ENCODE measurements at regions not wholly inside any gene's neighbourhood (a gene's known extent, or its start where the extent isn't known, plus 50 kb on each side); places are given as distances from the start of the nearest gene placed in this dataset.

DNA sequence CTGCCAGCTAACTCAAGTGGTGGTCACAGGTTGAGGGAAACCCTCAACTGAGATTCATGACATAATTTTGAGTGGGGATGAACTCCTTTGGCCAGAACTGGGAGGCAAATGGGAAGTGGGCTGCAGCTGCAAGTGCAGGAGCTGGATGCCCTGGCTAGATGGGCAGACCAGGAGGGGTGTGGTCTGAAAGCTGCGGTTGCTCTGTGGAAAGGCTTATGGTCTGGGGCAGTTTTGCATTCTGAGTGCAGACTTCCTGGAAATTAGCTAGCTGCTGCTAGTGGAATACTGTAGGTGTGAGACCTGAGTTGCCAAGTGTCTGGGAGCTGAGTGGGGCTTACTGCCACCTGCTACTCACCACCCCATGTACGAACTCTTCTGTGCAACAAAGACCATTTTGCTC is 52.1 kb upstream of the NAP1L2 start:
- H3K4me1 ChIP-seq (ENCODE audit: control insufficient read depth in 1 of 2, insufficient read depth in 2 of 2, low read depth in 1 of 2, low read length in 1 of 2), result no peaks in the 10 kb centered on the region
- H3K9me3 ChIP-seq, result no peaks in the 10 kb centered on the region
- H3F3A ChIP-seq (replicated peaks; ENCODE audit: insufficient read depth), result no peaks in the 10 kb centered on the region
- H3K27me3 ChIP-seq (ENCODE audit: insufficient read depth), result no peaks in the 10 kb centered on the region
- no peaks in the 10 kb centered on the region for H4K20me1 ChIP-seq (ENCODE audit: insufficient read depth)
- no peak overlapping the region for H2AFZ ChIP-seq (ENCODE audit: low read depth)
- H3K4me3 ChIP-seq (ENCODE audit: low read depth in 2 of 2, low read length in 1 of 2), result no peak overlapping the region
- ChIA-PET POLR2A (no interaction called here), CTCF (no interaction called here)
- no peaks in the 10 kb centered on the region for H3K79me2 ChIP-seq (ENCODE audit: insufficient read depth)
- no peak for DNase-seq
- H3K9me2 ChIP-seq, result no peaks in the 10 kb centered on the region
- no peak overlapping the region for H3K4me2 ChIP-seq
- whole genome bisulfite sequencing (ENCODE audit: low lambda C conversion rate), result 0% methylated on average over 2 of the region's 2 CpGs
- no peaks in the 10 kb centered on the region for H3K36me3 ChIP-seq (replicated peaks in 1 of 2; ENCODE audit: control insufficient read depth in 1 of 2, insufficient read depth in 2 of 2, low read length in 1 of 2)
- H3K27ac ChIP-seq (ENCODE audit: low read depth in 2 of 2, low read length in 1 of 2), result no peak overlapping the region
- TF ChIP-seq NFIC (IDR thresholded peaks at IDR 0.05; ENCODE audit: borderline replicate concordance), result no peak
- no peak for TF ChIP-seq FOSL2 (IDR thresholded peaks at IDR 0.05; ENCODE audit: borderline replicate concordance, low read depth)
- TF ChIP-seq, protein P1, sequence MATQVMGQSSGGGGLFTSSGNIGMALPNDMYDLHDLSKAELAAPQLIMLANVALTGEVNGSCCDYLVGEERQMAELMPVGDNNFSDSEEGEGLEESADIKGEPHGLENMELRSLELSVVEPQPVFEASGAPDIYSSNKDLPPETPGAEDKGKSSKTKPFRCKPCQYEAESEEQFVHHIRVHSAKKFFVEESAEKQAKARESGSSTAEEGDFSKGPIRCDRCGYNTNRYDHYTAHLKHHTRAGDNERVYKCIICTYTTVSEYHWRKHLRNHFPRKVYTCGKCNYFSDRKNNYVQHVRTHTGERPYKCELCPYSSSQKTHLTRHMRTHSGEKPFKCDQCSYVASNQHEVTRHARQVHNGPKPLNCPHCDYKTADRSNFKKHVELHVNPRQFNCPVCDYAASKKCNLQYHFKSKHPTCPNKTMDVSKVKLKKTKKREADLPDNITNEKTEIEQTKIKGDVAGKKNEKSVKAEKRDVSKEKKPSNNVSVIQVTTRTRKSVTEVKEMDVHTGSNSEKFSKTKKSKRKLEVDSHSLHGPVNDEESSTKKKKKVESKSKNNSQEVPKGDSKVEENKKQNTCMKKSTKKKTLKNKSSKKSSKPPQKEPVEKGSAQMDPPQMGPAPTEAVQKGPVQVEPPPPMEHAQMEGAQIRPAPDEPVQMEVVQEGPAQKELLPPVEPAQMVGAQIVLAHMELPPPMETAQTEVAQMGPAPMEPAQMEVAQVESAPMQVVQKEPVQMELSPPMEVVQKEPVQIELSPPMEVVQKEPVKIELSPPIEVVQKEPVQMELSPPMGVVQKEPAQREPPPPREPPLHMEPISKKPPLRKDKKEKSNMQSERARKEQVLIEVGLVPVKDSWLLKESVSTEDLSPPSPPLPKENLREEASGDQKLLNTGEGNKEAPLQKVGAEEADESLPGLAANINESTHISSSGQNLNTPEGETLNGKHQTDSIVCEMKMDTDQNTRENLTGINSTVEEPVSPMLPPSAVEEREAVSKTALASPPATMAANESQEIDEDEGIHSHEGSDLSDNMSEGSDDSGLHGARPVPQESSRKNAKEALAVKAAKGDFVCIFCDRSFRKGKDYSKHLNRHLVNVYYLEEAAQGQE (IDR thresholded peaks at IDR 0.05; ENCODE audit: low read depth, low read length), result no peak
- no peak for TF ChIP-seq EZH2phosphoT487 (IDR thresholded peaks at IDR 0.05; ENCODE audit: borderline replicate concordance, low read depth)
- no peak for TF ChIP-seq FOXJ3 (CRISPR knock-in tag; IDR thresholded peaks at IDR 0.05)
- no peak overlapping the region for H3K9ac ChIP-seq

Data from SK-N-SH (cell line).